ENCODE measurements at regions not wholly inside any gene's neighbourhood (a gene's known extent, or its start where the extent isn't known, plus 50 kb on each side); places are given as distances from the start of the nearest gene placed in this dataset.

- TF ChIP-seq MAX (IDR thresholded peaks at IDR 0.05) (no peak), YY1 (IDR thresholded peaks at IDR 0.05) (no peak), RXRA (IDR thresholded peaks at IDR 0.05) (no peak), REST (IDR thresholded peaks at IDR 0.05) (no peak), CTCF (IDR thresholded peaks at IDR 0.05; ENCODE audit: low read depth, low read length, missing input control) (no peak), SP1 (IDR thresholded peaks at IDR 0.05) (no peak), TAF1 (conservative IDR thresholded peaks at IDR 0.05) (no peak), EGR1 (IDR thresholded peaks at IDR 0.05; ENCODE audit: low read depth in 2 of 2) (no peak), RAD21 (IDR thresholded peaks at IDR 0.05) (no peak)
These were observed 350.2 kb upstream of the PDE4D start for GRCh38 chr5:60243713-60244112.

All from liver (tissue), 3 donors.